WTC11 (cell line): ENCODE measurements at regions not wholly inside any gene's neighbourhood (a gene's known extent, or its start where the extent isn't known, plus 50 kb on each side); places are given as distances from the start of the nearest gene placed in this dataset.

Experiments used
- CBFB ChIP-seq: sonication (generic); formaldehyde crosslinking; IDR thresholded peaks from 2 replicates; pipeline ENCODE4 v1.8.1; 2022; ENCODE audit warnings: mild to moderate bottlenecking, low read depth, missing genetic modification reagents
- CTCF ChIP-seq: fragments of 200-600 bp; IDR thresholded peaks from 2 replicates; pipeline ENCODE4 v1.8.0; 2022; ENCODE audit warnings: antibody characterized with exemption
- E2F1 ChIP-seq: sonication (generic); formaldehyde crosslinking; IDR thresholded peaks from 2 replicates; pipeline ENCODE4 v1.8.0; 2022; ENCODE audit warnings: mild to moderate bottlenecking, missing genetic modification reagents
- E2F5 ChIP-seq: sonication (generic); formaldehyde crosslinking; IDR thresholded peaks from 2 replicates; pipeline ENCODE4 v1.8.1; 2022; ENCODE audit warnings: mild to moderate bottlenecking, moderate library complexity, missing genetic modification reagents
- FOXK1 ChIP-seq: sonication (generic); formaldehyde crosslinking; IDR thresholded peaks from 2 replicates; pipeline ENCODE4 v1.8.0; 2022; ENCODE audit warnings: mild to moderate bottlenecking, moderate library complexity, missing genetic modification reagents
- NFE2L1 ChIP-seq: sonication (generic); formaldehyde crosslinking; IDR thresholded peaks from 2 replicates; pipeline ENCODE4 v1.8.1; 2023; ENCODE audit warnings: missing genetic modification reagents
- TF ChIP-seq, protein P1 (sequence below): sonication (generic); formaldehyde crosslinking; IDR thresholded peaks from 2 replicates; pipeline ENCODE4 v1.8.1; 2023; ENCODE audit warnings: mild to moderate bottlenecking, missing genetic modification reagents, moderate library complexity

- TF ChIP-seq CTCF (no peak), FOXK1 (CRISPR knock-in tag) (no peak), E2F1 (CRISPR knock-in tag) (no peak), NFE2L1 (CRISPR knock-in tag) (no peak), CBFB (no peak), E2F5 (CRISPR knock-in tag) (no peak)
- TF ChIP-seq, protein P1, sequence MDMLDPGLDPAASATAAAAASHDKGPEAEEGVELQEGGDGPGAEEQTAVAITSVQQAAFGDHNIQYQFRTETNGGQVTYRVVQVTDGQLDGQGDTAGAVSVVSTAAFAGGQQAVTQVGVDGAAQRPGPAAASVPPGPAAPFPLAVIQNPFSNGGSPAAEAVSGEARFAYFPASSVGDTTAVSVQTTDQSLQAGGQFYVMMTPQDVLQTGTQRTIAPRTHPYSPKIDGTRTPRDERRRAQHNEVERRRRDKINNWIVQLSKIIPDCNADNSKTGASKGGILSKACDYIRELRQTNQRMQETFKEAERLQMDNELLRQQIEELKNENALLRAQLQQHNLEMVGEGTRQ (CRISPR knock-in tag) = no peak
These were observed 152.8 kb upstream of the CWC22 start for GRCh38 chr2:180159921-180160320.
